ENCODE measurements at regions not wholly inside any gene's neighbourhood (a gene's known extent, or its start where the extent isn't known, plus 50 kb on each side); places are given as distances from the start of the nearest gene placed in this dataset.

DNA sequence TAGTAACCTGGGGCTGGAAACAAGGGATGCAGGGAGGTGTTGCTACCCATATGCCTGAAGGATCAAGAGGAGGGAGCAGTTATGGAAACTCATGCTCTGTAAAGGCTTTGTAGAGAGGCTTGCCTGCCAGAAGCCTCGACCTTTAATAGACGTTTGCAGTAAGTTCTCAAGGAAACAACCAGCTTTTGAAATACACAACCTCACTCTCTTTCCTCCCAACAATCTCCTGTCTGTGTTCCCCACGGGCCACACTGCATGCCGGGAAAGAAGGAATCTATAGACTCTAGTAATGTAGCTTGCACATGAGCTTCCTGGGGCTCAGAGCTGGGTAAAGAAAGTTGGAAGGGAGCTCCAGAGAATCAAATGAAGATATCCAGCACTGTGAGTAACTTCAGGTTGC is 101.6 kb upstream of the PACRGL start:
- DNase-seq (ENCODE audit: low read depth) = no peak

- peak; percentile 27 for DNase-seq (ENCODE audit: low read depth)
Observed at GRCh38 chr4:20603671-20604313, 96.5 kb upstream of the PACRGL start.

GRCh38 chr4:20612313-20612712 is 87.9 kb upstream of the PACRGL start:
- DNase-seq (ENCODE audit: low read depth) = no peak

GRCh38 chr4:20614816-20615215 is 85.4 kb upstream of the PACRGL start:
- no peak for DNase-seq (ENCODE audit: low read depth)

DNA sequence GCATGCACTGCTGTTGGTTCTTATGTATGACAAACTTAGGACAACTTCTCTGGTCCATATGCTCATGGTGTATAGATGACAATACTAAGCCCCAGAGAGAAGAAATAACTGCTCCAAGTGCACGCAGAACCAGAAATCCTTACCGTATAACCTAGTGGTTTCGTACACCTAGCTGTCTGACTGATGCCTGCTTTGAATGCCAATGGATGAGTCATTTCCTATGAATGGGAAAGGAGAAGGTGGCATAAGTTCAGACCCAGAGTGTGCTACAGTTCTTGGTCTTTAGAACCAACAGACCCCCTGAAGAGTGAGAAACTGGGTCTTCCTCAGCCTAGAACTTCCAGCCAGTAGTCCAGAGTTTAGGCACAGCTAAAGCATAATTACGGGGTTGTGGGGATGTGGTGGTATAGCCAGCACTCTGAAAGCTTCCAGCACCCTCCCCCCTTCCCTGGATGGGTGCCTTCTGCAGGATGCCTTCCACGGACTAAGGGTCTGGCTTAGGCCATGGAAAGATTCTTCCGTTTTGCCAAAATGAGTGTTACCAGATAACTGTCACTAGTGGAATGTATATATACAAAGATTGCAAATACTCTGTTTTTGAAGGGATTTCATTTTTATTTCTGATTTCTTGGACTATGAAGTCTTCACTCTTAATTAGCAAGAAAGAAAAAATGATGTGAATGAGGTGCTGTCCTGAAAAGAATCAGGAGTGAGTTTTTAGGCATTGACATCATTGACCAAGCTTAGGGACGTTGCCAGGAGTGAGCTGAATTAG is 84.6 kb upstream of the PACRGL start:
- no peak for DNase-seq (ENCODE audit: low read depth)

GRCh38 chr4:20616313-20616712 is 83.9 kb upstream of the PACRGL start:
- DNase-seq (ENCODE audit: low read depth) = no peak

GRCh38 chr4:20616848-20617247 is 83.4 kb upstream of the PACRGL start:
- DNase-seq (ENCODE audit: low read depth) = no peak

DNA sequence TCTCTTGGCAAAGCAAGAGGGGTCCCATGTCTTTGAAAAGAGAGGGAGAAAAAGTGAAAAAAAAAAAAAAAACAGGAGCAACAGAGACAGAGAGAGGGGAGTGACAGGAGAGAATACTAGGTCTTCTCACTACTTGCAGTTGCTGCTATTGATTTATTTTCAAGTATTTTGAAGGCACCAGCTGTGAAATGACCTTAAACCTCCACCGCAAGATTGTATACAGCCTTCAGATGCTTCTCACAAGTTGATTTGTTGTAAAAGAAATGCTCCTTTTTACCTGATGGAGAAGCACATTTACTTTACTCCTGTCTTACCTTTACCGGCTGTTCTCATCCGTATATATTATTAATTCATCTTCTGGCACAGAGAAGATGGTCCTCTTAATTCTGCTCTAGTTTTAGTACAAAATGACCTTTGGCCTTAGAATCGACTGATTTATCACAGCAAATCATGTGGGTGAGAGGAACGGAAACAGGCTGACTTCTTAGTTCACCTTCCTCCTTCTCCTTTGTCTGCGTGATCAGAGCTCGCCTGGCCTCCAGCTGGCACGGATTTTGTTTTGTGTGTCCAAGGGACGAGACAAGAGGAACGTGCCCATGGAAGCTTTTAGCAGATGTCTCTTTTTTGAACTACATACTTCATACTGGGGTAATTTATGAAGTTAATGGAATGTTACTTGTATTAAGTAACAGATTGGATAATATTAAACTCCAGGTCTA is 82.4 kb upstream of the PACRGL start:
- no peak for DNase-seq (ENCODE audit: low read depth)

- DNase-seq (ENCODE audit: low read depth) = no peak
Observed at GRCh38 chr4:20618731-20619130, 81.5 kb upstream of the PACRGL start.

- DNase-seq (ENCODE audit: low read depth) = no peak
Observed at GRCh38 chr4:20621476-20621875, 78.8 kb upstream of the PACRGL start.

GRCh38 chr4:20622701-20623100 is 77.6 kb upstream of the PACRGL start:
- DNase-seq (ENCODE audit: low read depth) = no peak

DNA sequence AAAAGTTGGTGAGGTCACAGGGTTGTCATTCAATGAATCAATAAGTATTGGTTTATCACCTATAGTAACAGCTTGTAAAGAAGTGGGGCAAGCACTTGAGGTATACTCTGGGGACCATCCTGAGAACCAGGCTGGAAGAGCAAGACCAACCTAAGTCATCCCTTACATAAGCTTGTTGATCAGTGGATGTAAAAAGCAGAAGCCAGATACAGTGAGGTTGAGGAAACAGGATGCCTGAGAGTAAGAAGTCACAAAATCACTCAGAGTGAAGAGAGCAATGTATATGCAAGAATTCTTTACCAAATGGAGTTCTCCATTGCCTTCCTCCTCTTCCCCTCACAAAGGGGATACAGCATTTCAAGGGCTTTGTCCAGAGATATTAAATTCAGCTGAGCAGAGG is 76.3 kb upstream of the PACRGL start:
- no peak for DNase-seq (ENCODE audit: low read depth)

GRCh38 chr4:20624793-20625374 is 75.4 kb upstream of the PACRGL start:
- DNase-seq (ENCODE audit: low read depth) = no peak

DNA sequence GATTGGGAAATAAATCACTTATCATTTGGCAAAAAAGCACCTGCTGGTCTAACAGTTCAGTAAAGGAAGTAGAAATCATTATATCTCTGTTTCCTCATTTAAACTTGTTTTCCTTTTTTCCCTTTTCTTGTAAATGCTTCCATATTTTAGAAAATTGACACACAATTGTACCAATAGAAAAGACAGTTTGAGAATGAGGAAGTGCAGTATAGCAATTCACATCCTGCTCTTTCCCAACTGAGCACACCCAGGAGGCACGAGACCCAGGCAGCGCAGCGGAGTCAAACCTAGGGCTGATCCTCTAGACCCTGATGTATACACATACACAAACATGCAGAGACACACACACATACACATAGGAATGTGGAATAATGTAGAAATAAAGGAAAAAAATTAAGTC is 74.8 kb upstream of the PACRGL start:
- no peak for DNase-seq (ENCODE audit: low read depth)

DNA sequence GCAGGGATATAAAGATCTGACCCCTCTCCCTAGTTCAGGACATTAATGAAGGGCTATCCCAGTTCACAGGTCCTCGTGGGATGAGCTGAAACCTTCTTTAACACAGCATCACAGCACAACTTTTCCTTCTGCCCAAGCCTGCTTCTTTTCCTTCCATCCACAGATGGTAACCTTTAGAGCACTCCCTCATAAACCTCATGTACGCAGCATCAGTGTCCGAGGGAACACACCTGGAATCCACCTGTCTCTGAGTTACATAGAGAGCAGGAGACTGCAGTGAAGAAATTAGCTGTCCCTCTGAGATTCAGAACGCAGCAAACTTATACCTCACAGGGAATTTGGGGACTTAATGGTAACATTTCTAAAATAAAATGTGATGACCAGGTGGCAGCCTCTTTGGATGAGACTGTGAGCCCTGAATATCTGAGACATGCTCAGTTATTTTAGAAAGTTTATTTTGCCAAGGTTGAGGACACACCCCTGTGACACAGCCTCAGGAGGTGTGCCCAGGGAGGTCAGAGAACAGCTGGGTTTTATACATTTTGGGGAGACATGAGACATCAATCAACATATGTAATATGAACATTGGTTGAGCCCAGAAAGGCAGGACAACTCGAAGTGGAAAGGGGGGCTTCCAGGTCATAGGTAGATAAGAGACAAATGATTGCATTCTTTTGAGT is 73.8 kb upstream of the PACRGL start:
- DNase-seq (ENCODE audit: low read depth) = no peak

DNA sequence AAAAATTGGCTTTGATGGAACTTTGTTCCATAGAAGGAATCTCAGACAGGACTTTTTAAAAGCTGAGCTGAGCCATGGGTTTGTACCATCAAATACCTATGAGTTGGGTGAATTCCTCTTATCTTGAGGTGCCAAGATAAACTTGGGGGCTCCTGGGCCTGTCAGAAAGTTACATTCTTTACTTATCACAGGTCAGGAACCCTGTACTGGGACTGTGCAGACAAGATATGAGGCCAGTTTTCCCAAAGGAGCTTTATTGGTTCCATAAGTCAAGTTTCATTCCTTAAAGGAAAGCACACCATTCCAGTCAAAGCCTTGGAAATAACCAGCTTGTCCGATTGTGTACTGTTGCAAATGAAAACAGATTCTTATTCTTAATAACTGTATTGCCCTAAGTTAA is 72.4 kb upstream of the PACRGL start:
- no peak for DNase-seq (ENCODE audit: low read depth)

DNA sequence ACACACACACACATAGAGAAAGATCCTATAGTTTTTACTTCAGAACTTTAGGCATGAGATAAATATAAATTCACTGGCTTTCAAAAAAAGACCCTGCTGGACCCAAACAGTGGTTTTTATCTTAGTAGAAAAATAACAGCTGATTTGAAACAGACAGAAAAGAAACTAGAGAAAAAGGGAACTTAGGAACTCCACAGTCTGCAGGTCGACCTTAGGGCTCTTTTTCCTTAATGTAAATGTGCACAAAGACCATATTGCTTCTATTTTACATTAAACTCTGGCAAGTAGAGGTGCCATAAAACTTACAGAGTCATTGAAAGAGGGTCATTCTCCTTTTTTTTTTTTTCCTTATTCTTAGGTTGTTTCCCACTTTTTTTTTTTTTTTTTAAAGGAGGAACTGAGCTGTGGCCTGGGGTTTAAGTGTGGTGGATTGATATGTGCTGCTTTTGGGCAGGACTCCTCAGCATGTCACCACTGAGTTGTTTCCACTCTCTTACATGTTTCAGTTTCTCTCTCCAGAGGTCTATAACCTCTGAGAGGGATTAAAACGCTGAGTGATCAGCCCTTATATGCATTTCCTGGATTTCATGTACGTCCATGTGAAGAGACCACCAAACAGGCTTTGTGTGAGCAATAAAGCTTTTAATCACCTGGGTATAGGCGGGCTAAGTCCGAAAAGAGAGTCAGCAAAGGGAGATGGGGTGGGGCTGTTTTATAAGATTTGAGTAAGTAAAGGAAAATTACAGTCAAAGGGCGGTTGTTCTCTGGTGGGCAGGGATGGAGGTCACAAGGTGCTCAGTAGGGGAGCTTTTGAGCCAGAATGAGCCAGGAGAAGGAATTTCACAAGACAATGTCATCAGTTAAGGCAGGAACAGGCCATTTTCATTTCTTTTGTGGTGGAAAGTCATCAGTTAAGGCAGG is 70.8 kb upstream of the PACRGL start:
- no peak for DNase-seq (ENCODE audit: low read depth)

- no peak for DNase-seq (ENCODE audit: low read depth)
Observed at GRCh38 chr4:20638825-20639224, 61.4 kb upstream of the PACRGL start.

GRCh38 chr4:20639346-20639745 is 60.9 kb upstream of the PACRGL start:
- DNase-seq (ENCODE audit: low read depth) = no peak

DNA sequence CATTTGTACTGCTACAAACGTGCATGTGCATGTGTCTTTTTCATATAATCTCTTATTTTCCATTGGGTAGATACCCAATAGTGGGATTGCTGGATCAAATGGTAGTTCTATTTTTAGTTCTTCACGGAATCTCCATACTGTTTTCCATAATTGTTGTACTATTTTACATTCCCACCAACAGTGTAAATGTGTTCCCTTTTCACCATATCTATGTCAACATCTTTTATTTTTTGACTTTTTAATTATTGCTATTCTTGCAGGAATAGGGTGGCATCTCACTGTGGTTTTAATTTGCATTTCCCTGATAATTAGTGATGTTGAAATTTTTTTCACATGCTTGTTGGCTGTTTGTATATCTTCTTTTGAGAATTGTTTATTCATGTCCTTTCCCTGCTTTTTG is 59.3 kb upstream of the PACRGL start:
- no peak for DNase-seq (ENCODE audit: low read depth)

DNA sequence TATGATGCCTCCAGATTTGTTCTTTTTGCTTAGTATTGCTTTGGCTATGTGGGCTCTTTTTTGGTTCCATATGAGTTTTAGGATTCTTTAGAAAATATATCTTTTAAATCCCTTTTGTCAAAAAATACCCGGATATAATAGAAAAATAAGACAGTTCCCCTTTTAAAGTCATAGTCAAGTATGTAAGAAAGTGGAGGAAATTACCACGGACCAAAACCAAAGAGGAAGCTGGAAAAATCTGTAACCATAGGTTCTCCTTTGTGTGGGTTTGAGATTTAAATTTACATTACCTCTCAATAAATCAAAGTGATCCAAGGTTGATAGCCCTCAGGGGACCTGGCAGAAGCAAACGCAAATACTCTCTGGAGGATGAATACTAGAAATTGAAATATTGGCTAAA is 58.3 kb upstream of the PACRGL start:
- DNase-seq (ENCODE audit: low read depth) = no peak
